Lower lobe of right lung (tissue), 2 donors: ENCODE measurements at regions not wholly inside any gene's neighbourhood (a gene's known extent, or its start where the extent isn't known, plus 50 kb on each side); places are given as distances from the start of the nearest gene placed in this dataset.

Experiments used
- ATAC-seq, 2 donors: fragments of 200-7000 bp; cut with Tn5 transposase; one replicate each; pipeline ENCODE4 v1.9.1; 2020 to 2022; ENCODE audit warnings: mild to moderate bottlenecking in 2 of 2, moderate library complexity in 2 of 2
- DNase-seq: peaks from one replicate; pipeline ENCODE4 v3.0.0-alpha.2; 2020
- H3K27ac ChIP-seq: fragments of 200-600 bp; one replicate; pipeline ENCODE4 v1.8.0; 2022
- H3K27me3 ChIP-seq: fragments of 200-600 bp; one replicate; pipeline ENCODE4 v1.8.0; 2022; ENCODE audit warnings: low read depth
- H3K36me3 ChIP-seq: fragments of 200-600 bp; one replicate; pipeline ENCODE4 v1.8.0; 2022; ENCODE audit warnings: mild to moderate bottlenecking
- H3K4me1 ChIP-seq: fragments of 200-600 bp; one replicate; pipeline ENCODE4 v1.8.0; 2022
- H3K4me3 ChIP-seq: fragments of 200-600 bp; one replicate; pipeline ENCODE4 v1.8.0; 2022; ENCODE audit warnings: mild to moderate bottlenecking
- H3K9me3 ChIP-seq: fragments of 200-600 bp; one replicate; pipeline ENCODE4 v1.8.0; 2022
- intact Hi-C: fragments of 100-400 bp; cut with DNase I; formaldehyde crosslinking; loops from one replicate; pipeline ENCODE4 v1.11.0; 2022
- TF ChIP-seq, protein P1 (sequence below): fragments of 200-600 bp; IDR thresholded peaks from one replicate; pipeline ENCODE4 v1.8.0; 2022; ENCODE audit warnings: antibody characterized with exemption, mild to moderate bottlenecking
- donor health status: DM: no; HTN: yes; CAD: no; lungs with severe emphysema.

DNA sequence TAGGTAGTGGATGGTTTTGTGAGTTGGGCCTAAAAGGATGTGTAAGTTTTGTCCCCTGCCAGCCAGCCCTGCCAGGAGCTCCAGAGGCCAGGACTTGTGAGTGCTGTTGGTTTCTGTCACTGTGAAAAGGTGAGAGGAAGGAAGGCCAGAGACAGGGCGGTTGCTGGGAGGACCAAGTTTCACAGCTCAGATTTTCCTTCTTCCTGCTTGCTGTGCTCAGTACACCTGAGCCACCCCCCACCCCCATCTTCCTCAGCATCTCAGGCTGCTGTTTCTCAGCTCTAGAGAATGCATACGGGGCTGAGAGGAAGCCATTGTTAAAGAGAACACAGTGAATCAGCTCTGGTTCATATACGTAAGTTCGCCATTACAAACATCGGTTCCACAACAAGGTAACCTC lies 139.9 kb downstream of the BUB3 start:
- TF ChIP-seq, protein P1, sequence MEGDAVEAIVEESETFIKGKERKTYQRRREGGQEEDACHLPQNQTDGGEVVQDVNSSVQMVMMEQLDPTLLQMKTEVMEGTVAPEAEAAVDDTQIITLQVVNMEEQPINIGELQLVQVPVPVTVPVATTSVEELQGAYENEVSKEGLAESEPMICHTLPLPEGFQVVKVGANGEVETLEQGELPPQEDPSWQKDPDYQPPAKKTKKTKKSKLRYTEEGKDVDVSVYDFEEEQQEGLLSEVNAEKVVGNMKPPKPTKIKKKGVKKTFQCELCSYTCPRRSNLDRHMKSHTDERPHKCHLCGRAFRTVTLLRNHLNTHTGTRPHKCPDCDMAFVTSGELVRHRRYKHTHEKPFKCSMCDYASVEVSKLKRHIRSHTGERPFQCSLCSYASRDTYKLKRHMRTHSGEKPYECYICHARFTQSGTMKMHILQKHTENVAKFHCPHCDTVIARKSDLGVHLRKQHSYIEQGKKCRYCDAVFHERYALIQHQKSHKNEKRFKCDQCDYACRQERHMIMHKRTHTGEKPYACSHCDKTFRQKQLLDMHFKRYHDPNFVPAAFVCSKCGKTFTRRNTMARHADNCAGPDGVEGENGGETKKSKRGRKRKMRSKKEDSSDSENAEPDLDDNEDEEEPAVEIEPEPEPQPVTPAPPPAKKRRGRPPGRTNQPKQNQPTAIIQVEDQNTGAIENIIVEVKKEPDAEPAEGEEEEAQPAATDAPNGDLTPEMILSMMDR, result no peak
- intact Hi-C loops, result no loop called here
- H3K27me3 ChIP-seq, result no peaks in the 10 kb centered on the region
- H3K36me3 ChIP-seq, result no peaks in the 10 kb centered on the region
- no peak for ATAC-seq
- no peak overlapping the region for H3K27ac ChIP-seq
- H3K4me1 ChIP-seq, result no peaks in the 10 kb centered on the region
- H3K9me3 ChIP-seq, result no peaks in the 10 kb centered on the region
- H3K4me3 ChIP-seq, result no peak overlapping the region
- no peak for DNase-seq

DNA sequence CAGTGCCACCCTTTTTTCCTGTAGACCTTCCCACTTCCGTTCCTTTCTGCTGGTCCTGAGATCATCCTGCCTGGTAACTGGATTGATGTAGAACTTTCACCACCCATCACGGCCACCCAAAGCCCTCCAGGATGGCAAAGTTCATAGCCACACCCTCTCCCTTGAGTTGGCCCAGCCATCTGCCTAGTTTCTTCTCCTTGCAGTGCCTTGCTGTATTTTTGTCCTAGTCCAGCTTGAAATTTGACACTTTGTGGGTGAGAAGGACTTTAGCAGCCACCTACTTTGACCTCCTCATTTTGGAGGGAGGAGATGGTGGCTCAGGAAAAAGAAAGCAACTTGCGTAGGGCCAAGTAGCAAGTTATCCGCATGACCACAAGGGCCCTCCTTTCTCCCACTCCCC lies 140.7 kb downstream of the BUB3 start:
- Histone ChIP-seq H3K9me3 (no peaks in the 10 kb centered on the region), H3K4me3 (no peak overlapping the region), H3K36me3 (no peaks in the 10 kb centered on the region), H3K4me1 (no peaks in the 10 kb centered on the region), H3K27ac (no peak overlapping the region), H3K27me3 (no peaks in the 10 kb centered on the region)
- ATAC-seq, result no peak
- no peak for DNase-seq
- TF ChIP-seq, protein P1, result no peak
- intact Hi-C loops, result no loop called here

DNA sequence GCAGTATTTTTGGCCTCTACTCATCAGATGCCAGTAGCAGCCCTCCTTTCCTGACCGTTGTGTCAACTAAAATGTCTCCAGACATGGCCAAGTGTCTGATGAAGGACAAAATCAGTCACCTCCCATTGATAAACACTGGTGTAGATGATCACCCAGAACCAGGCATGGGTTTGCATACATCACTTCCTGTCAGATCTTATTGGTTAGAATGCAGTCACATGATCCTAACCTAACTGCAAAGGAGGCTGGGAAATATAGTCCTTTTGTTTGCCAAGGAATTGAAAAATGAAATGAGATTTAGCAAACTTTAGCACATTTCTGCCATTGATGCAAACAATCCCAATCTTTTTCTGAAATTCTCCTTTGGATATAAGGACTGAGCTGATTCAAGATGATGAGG lies 141.4 kb downstream of the BUB3 start:
- Histone ChIP-seq H3K36me3 (no peaks in the 10 kb centered on the region), H3K27me3 (no peaks in the 10 kb centered on the region), H3K9me3 (no peaks in the 10 kb centered on the region), H3K4me1 (no peaks in the 10 kb centered on the region), H3K27ac (no peak overlapping the region), H3K4me3 (no peak overlapping the region)
- DNase-seq (no peak), ATAC-seq (no peak)
- intact Hi-C loops, result no loop called here
- TF ChIP-seq, protein P1, result no peak

DNA sequence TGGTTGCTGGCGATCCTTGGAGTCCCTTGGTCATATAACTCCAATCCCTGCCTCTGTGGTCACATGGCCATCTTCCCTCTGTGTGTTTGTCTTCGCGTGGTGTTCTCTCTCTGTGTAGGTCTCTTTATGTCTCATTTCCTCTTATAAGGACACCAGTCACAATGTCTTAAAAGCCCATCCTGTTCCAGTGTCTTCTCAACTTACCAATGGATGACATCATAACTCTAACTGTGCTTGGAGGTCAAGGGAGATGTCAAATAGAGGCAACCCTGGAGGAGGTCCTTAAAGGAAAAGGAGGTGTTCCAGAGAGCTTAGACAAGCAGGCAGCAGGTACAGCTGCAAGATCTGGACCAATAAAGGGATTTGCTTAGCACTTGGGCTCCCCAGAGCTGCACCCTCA lies 143.0 kb downstream of the BUB3 start:
- H3K4me3 ChIP-seq, result no peak overlapping the region
- H3K4me1 ChIP-seq, result no peaks in the 10 kb centered on the region
- intact Hi-C loops, result no loop called here
- H3K27me3 ChIP-seq, result no peaks in the 10 kb centered on the region
- TF ChIP-seq, protein P1, result no peak
- H3K36me3 ChIP-seq, result no peaks in the 10 kb centered on the region
- ATAC-seq (peak in 1 of 2 donors; percentile 30), DNase-seq (no peak)
- no peak overlapping the region for H3K27ac ChIP-seq
- no peaks in the 10 kb centered on the region for H3K9me3 ChIP-seq

DNA sequence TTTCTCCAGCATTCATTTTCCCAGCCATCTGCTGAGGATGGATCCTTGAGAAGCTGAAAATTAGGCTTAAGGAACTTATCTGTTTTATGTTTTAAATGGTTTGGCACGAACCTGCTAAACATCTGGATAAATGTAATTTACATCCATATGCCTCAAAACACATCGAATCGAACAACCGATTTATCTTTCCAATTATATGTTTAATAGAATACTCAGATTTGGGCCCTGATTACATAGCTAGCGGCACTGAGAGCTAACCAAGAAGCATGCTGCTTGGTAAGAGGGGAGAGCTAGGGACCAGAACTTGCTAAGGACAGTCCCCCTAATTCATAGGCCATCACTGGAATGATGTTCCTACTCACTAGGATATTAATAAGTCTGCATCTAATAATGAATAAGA lies 144.4 kb downstream of the BUB3 start:
- intact Hi-C loops, result no loop called here
- Histone ChIP-seq H3K4me3 (no peak overlapping the region), H3K27ac (no peak overlapping the region), H3K4me1 (no peaks in the 10 kb centered on the region), H3K27me3 (no peaks in the 10 kb centered on the region), H3K36me3 (no peaks in the 10 kb centered on the region), H3K9me3 (no peaks in the 10 kb centered on the region)
- ATAC-seq (no peak), DNase-seq (no peak)
- TF ChIP-seq, protein P1, result no peak

DNA sequence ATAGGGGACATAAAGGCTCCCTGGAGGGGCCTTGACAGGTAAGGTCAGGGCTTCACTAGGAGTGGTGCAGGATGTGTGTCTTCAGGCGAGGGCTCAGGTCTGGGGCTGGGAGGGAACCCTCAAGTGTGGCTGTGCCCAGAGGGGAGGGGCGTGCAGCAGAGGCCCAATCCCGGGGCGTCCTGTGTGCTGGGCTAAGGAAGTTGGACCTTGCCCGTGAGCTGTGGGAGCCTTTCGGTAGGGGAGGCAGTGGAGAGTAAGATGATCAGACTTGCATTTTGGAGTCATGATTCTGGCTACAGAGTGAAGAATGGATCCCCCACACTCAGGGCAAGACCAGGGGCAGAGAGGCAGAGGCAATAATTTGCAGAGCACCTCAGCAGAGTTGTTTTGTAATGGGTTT lies 145.4 kb downstream of the BUB3 start:
- H3K9me3 ChIP-seq, result no peaks in the 10 kb centered on the region
- no peak for ATAC-seq
- TF ChIP-seq, protein P1, result no peak
- H3K4me3 ChIP-seq, result no peak overlapping the region
- no peaks in the 10 kb centered on the region for H3K27me3 ChIP-seq
- intact Hi-C loops, result no loop called here
- no peaks in the 10 kb centered on the region for H3K36me3 ChIP-seq
- H3K4me1 ChIP-seq, result no peaks in the 10 kb centered on the region
- H3K27ac ChIP-seq, result no peak overlapping the region
- no peak for DNase-seq
